GM18505 (cell line): ENCODE measurements at regions not wholly inside any gene's neighbourhood (a gene's known extent, or its start where the extent isn't known, plus 50 kb on each side); places are given as distances from the start of the nearest gene placed in this dataset.

Source experiments
- ATAC-seq: cut with Tn5 transposase; IDR thresholded peaks from one replicate; pipeline ENCODE4 v1.9.1; 2021; ENCODE audit not compliant: unreplicated experiment
- POLR2A ChIP-seq: IDR thresholded peaks from 4 replicates; pipeline ENCODE4 v1.6.1; 2011; ENCODE audit warnings: borderline replicate concordance; ENCODE audit not compliant: insufficient read depth, insufficient read length; ENCODE audit errors: extremely low read depth

GRCh38 chr13:40132249-40132648 is 476.8 kb downstream of the COG6 start:
- no peak for ATAC-seq
- no peak for TF ChIP-seq POLR2A

GRCh38 chr13:40136896-40137295 is 481.4 kb downstream of the COG6 start:
- ATAC-seq, result no peak

GRCh38 chr13:40137400-40137799 is 481.9 kb downstream of the COG6 start:
- no peak for TF ChIP-seq POLR2A

More at GRCh38 chr13:40136896-40137295, 481.4 kb downstream of the COG6 start:
- no peak for TF ChIP-seq POLR2A

GRCh38 chr13:40139896-40140520 is 484.5 kb downstream of the COG6 start:
- no peak for ATAC-seq
- TF ChIP-seq POLR2A, result no peak

More at GRCh38 chr13:40137400-40137799, 481.9 kb downstream of the COG6 start:
- no peak for ATAC-seq

- no peak for ATAC-seq
- TF ChIP-seq POLR2A, result no peak
Observed at GRCh38 chr13:40141859-40142555, 486.5 kb downstream of the COG6 start.

GRCh38 chr13:40143106-40143505 is 487.6 kb downstream of the COG6 start:
- no peak for ATAC-seq
- no peak for TF ChIP-seq POLR2A

- ATAC-seq, result no peak
- no peak for TF ChIP-seq POLR2A
Observed at GRCh38 chr13:40143559-40143958, 488.1 kb downstream of the COG6 start.

GRCh38 chr13:40145139-40145538 is 489.7 kb downstream of the COG6 start:
- no peak for ATAC-seq
- TF ChIP-seq POLR2A, result no peak

- no peak for TF ChIP-seq POLR2A
- no peak for ATAC-seq
Observed at GRCh38 chr13:40146063-40146462, 490.6 kb downstream of the COG6 start.

- no peak for ATAC-seq
- TF ChIP-seq POLR2A, result no peak
Observed at GRCh38 chr13:40146611-40147117, 491.2 kb downstream of the COG6 start.

- ATAC-seq, result no peak
- TF ChIP-seq POLR2A, result no peak
Observed at GRCh38 chr13:40148101-40148500, 492.6 kb downstream of the COG6 start.

GRCh38 chr13:40148742-40149141 is 493.3 kb downstream of the COG6 start:
- no peak for TF ChIP-seq POLR2A
- ATAC-seq, result no peak

- ATAC-seq, result no peak
Observed at GRCh38 chr13:40149611-40150274, 494.3 kb downstream of the COG6 start.

GRCh38 chr13:40151673-40152072 is 496.2 kb downstream of the COG6 start:
- ATAC-seq, result no peak
- no peak for TF ChIP-seq POLR2A

More at GRCh38 chr13:40149611-40150274, 494.3 kb downstream of the COG6 start:
- TF ChIP-seq POLR2A, result no peak

- no peak for TF ChIP-seq POLR2A
- ATAC-seq, result no peak
Observed at GRCh38 chr13:40152145-40152544, 496.7 kb downstream of the COG6 start.

- no peak for ATAC-seq
- TF ChIP-seq POLR2A, result no peak
Observed at GRCh38 chr13:40152922-40153321, 497.5 kb downstream of the COG6 start.
